Ureter (tissue), 1 donor: ENCODE measurements at regions not wholly inside any gene's neighbourhood (a gene's known extent, or its start where the extent isn't known, plus 50 kb on each side); places are given as distances from the start of the nearest gene placed in this dataset.

Source experiments
- DNase-seq: peaks from one replicate; pipeline ENCODE4 v3.0.0-alpha.2; 2020; ENCODE audit warnings: low spot score
- donor health status: DM: yes; HTN: yes; CAD: no.

GRCh38 chr10:130230036-130230435 lies 93.8 kb downstream of the GLRX3 start:
- peak; percentile 15 for DNase-seq

GRCh38 chr10:130230611-130231010 lies 94.4 kb downstream of the GLRX3 start:
- DNase-seq = peak; percentile 18

GRCh38 chr10:130231251-130231741 lies 95.1 kb downstream of the GLRX3 start:
- DNase-seq = peak; percentile 27

- DNase-seq = peak; percentile 22
Measured at GRCh38 chr10:130232166-130233034, 96.2 kb downstream of the GLRX3 start.

- peak; percentile 19 for DNase-seq
Measured at GRCh38 chr10:130233035-130233360, 96.8 kb downstream of the GLRX3 start.

- DNase-seq = no peak
Measured at GRCh38 chr10:130233426-130233825, 97.2 kb downstream of the GLRX3 start.

- DNase-seq = peak; percentile 30
Measured at GRCh38 chr10:130234171-130234965, 98.2 kb downstream of the GLRX3 start.

GRCh38 chr10:130236711-130237110 lies 100.5 kb downstream of the GLRX3 start:
- DNase-seq = peak; percentile 38

GRCh38 chr10:130240409-130240808 lies 104.2 kb downstream of the GLRX3 start:
- no peak for DNase-seq

GRCh38 chr10:130242513-130242912 lies 106.3 kb downstream of the GLRX3 start:
- DNase-seq = peak; percentile 3

GRCh38 chr10:130243015-130243414 lies 106.8 kb downstream of the GLRX3 start:
- DNase-seq = peak; percentile 4

GRCh38 chr10:130244031-130244927 lies 108.1 kb downstream of the GLRX3 start:
- DNase-seq = peak; percentile 23

GRCh38 chr10:130244928-130245495 lies 108.8 kb downstream of the GLRX3 start:
- DNase-seq = peak; percentile 34

GRCh38 chr10:130246113-130246512 lies 109.9 kb downstream of the GLRX3 start:
- DNase-seq = peak; percentile 13

- DNase-seq = no peak
Measured at GRCh38 chr10:130250127-130250526, 113.9 kb downstream of the GLRX3 start.

- DNase-seq = peak; percentile 14
Measured at GRCh38 chr10:130251766-130252165, 115.6 kb downstream of the GLRX3 start.

- DNase-seq = no peak
Measured at GRCh38 chr10:130254243-130254642, 118.1 kb downstream of the GLRX3 start.

GRCh38 chr10:130254662-130255061 lies 118.5 kb downstream of the GLRX3 start:
- DNase-seq = no peak

- DNase-seq = no peak
Measured at GRCh38 chr10:130255777-130256176, 119.6 kb downstream of the GLRX3 start.

- DNase-seq = no peak
Measured at GRCh38 chr10:130257897-130258296, 121.7 kb downstream of the GLRX3 start.

- no peak for DNase-seq
Measured at GRCh38 chr10:130259380-130259779, 123.2 kb downstream of the GLRX3 start.
